SK-N-DZ (cell line): ENCODE measurements at regions not wholly inside any gene's neighbourhood (a gene's known extent, or its start where the extent isn't known, plus 50 kb on each side); places are given as distances from the start of the nearest gene placed in this dataset.

Experiments used
- DNase-seq: peaks from one replicate; pipeline ENCODE4 v3.0.0-alpha.2; 2015; ENCODE audit warnings: low spot score

DNA sequence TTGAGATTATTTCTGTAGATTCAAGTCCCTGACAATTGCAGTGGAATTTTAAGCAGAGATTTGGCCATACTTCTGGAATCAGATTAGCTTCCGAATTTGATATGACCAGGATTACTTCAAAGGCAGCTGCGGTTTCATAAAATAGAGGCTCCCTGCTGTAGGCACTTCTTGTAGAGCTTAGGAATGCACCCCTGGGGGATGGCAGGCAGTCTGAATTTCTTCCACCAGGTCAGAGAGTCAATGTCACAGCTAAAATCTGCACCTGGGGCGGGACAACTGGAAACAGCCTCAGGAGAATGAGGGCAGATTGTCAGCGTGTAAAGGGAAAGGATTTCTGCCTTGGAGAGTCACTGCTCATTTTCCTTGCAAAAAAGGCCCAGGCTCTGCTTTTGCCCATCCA is 182.6 kb downstream of the ARRDC4 start:
- no peak for DNase-seq

DNA sequence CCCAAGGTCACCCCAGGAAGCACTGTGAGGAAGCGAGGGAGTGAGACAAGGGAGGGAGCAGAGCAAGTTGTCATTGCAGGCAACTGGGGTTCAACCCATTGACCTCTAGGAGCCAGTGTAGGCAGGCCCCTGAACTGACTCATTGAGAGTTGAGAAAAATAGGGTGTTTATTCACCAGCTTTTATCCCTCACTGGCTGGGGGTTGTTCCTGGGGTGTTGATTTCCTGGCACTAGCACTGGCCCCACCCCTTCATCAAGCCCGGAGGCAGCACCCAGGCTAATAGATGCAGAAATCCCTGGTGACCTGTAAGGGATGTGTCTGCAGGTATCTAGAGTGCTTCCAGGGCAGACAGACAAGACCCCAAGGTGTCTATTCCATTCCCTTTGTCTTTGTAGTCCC is 183.9 kb downstream of the ARRDC4 start:
- no peak for DNase-seq

DNA sequence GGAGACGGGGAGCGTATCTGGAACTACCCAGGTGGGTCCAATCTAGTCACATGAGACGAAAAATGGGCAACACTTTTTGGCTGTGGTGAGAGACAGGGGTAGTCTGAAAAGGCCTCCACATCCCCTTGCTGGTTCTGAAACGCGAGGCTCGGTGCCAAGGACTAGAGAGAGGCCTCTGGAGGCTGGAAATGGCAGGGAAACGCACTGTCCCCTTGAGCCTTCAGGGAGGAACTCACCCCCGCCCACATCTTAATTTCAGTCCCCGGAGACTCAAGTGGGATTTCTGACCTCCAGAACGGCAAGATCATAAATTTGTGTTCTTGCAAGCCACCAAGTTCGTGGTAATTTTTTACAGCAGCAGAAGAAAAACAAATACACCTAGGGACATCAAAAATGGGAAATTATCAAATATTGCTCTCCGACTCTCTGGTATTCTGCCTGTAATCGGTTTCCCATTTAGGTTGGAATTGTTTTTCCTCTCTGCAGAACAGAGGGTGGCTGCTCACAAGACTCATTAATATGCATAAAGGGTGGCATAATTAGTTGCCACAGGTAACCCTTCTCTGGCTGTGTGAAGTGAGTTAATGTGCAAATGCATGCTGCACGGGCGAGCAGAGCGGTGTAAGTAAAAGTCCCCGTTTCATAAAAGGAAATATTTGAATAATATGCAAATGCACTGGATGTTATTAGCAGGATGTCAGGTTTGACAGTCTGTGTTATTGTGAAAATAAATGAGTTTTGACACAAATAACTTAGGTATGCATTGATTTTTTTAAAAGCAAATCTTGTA is 185.7 kb downstream of the ARRDC4 start:
- no peak for DNase-seq

- DNase-seq = no peak
Measured at GRCh38 chr15:98147415-98147814, 186.9 kb downstream of the ARRDC4 start.

DNA sequence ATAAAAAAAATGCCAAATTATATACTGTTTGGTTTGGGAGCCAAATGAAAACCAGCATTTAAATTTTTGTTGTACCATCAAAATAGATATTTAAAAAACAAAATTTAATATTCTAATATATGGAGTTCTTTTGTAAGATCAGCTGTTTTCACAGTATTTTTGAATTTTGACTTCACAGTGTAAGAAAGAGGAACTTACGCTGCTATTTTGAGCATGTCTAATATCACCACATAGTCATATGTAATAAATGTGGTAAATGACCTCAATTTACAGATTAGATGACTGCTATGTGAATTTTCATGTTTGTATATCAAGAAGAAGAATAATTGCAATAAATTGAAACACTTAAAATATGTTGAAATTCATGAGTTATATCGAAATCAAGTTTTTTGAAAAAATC is 189.6 kb downstream of the ARRDC4 start:
- no peak for DNase-seq

DNA sequence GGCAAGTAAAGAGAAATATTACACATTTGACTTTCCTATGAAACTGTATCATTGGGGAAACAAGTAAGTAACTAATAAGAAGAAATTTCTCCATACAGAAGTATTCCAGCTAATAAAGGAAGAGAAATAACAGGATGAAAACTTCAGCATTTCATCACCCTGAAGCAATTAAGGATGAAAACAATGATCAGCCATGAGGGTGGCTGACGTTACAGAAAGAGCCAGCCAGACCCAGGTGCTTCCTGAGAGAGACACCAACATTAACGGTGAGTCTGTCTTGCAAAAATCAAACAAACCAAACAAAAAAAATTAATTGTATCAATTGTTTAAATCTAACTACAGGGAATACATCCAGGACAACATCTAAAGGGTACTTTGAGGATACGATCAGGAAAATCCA is 190.0 kb downstream of the ARRDC4 start:
- no peak for DNase-seq

DNA sequence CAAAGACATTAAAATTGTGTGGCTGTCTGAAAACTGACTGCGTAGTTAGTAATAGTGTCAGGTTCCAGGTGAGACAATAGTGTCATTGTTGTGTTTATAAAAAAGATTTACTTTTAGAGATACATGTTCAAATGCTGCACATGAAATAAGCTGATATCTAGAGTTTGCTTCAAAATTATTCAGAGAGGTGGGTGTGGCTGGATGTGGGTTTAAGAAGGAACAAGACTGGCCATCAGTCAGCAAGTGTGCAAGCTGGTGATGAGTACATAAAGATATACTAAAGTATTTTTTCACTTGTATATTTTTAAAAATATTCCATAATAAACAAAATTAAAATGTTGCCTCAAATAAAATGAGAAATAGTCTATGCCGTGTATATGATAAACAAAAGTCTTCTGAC is 190.6 kb downstream of the ARRDC4 start:
- no peak for DNase-seq

DNA sequence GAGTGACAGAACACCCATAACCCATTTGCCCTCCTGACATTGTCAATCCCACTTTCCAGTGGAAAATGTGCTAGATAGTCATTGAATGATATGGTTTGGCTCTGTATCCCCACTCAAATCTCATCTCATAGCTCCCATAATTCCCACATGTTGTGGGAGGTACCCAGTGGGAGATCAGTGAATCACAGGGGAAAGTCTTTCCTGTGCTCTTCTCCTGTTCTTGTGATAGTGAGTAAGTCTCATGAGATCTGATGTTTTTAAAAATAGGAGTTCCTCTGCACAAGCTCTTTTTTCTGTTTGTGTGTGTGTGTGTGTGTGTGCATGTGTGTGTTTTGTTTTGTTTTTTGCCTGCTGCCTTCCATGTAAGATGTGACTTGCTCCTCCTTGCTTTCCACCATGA is 191.7 kb downstream of the ARRDC4 start:
- no peak for DNase-seq

GRCh38 chr15:98154863-98155262 is 194.4 kb downstream of the ARRDC4 start:
- no peak for DNase-seq

- no peak for DNase-seq
Measured at GRCh38 chr15:98155356-98155755, 194.9 kb downstream of the ARRDC4 start.

DNA sequence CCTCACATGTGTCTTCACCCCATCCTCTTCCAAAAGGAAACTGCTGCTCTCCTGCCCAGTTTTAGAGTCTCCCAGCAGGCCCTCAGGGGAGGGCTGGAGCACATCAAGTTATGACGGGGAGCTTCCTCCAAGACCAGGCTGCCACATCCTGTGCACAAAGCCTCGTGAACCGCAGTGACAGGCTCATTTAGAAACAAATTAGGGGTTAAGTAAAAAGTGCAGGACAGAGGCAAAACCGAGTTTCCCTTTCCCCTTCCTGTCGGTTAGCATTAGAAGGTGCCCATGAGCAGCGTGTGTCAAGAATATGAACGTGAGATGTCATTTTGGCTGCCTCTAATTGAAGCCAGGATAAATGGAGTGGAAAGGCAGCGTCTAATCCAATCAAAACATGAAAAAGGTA is 199.7 kb downstream of the ARRDC4 start:
- DNase-seq = no peak

DNA sequence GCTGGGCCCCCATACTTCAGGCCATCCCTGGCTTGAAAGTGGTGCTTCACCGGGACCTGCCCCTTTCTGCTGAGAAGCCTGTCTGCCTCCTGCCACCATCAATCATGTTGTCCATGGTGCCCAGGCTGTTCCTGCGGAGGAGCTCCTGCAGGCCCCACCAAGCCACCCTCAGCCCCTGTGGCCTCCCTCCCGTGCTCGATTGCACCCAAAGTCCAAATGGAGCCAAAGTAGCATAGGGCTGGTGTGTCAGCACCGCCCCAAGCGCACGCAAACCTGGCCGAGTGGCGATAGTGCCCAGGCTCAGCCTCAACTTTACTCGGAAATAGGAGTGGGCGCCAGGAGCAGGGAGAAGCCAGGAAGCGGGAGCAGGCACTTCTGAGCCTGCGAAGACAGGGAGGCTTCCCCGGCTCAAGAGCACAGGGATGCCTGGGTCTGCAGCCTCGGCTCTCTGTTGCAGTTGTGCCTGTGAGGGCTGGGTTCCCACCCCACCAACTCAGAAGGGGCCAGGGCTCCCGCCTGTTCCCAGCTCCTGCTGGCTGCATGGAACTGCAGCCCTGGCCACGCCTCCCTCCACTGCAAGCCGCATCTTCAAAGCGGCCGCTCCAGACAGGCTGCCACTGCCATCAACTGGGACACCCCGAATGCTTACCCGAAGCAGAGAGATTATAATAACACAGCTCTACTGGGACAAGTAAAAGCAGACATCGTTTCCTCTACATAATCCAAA is 203.0 kb downstream of the ARRDC4 start:
- no peak for DNase-seq

- no peak for DNase-seq
Measured at GRCh38 chr15:98164571-98164970, 204.1 kb downstream of the ARRDC4 start.

GRCh38 chr15:98164986-98165385 is 204.5 kb downstream of the ARRDC4 start:
- no peak for DNase-seq

DNA sequence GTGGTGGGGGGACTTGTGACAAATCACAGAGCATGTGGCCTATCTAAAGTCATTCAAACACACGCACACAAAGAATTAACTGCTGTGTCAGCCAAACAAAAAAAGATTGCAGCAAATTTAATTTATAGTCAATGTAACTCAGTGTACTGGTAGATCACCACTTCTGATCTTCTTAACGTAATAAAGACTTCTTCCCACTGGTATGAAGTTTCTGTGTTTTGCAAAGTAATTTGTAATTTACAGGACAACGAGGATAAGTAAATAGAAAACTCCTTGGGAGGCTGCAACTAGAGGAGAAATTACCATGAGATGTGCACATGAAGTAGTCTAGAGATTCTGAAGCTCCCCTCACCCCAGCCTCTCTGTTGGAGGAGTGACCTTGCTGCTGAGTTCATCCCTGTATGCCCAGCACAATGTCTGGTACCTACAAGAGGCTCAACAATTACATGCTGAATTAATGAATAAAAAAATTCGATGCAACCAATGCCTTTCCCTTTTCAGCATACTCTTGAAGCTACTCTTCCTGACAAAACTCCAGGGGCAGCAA is 207.3 kb downstream of the ARRDC4 start:
- no peak for DNase-seq

- no peak for DNase-seq
Measured at GRCh38 chr15:98169551-98169950, 209.0 kb downstream of the ARRDC4 start.

- no peak for DNase-seq
Measured at GRCh38 chr15:98174286-98174685, 213.8 kb downstream of the ARRDC4 start.

DNA sequence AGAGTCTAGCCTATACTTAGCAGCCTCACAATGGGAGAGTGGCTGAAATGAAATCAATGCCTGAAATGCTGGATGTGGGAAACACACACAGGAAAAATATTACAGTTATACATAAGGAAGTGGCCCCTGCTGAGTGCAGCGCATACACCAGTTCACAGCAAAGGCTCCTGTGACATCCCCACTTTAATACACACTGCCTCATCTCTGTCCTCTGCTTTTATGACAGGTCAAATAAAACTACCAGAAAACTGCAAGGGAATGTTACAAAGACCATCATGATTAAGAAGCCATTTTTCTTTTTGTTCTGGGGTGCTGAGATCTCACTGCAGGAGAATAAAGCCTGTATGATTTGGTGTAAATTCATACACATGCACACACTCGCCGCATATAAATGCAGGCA is 214.3 kb downstream of the ARRDC4 start:
- DNase-seq = no peak

DNA sequence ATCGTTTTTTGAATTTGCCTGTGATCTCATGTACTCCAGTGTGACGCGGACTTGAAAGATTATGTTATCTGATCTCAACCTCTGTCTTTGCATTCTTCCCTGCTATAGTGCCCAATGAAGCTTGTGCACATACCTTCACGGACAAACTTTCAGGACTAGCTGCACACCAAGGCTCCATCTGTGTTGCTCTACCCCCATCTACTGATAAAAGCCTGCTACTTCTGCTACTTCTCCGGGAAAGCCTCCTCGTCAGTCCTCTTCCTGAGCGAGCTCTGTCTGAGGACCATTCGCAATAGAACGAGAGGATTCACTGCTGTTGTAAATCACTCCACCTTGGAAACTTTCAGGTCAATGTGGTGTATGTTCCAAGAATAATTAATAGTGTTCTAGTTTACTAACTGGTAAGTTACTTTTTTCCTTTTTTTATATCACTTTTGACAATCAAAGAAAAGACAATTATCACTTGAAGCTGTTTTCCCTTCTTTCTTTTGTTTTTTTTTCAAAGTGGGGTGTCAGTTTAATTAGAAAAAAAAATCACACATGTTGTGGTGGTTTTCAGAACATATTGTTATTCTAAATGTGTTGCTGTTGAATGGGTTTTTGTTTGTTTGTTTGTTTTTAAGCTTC is 217.6 kb downstream of the ARRDC4 start:
- peak; percentile 33 for DNase-seq

GRCh38 chr15:98178861-98179260 is 218.4 kb downstream of the ARRDC4 start:
- DNase-seq = no peak

DNA sequence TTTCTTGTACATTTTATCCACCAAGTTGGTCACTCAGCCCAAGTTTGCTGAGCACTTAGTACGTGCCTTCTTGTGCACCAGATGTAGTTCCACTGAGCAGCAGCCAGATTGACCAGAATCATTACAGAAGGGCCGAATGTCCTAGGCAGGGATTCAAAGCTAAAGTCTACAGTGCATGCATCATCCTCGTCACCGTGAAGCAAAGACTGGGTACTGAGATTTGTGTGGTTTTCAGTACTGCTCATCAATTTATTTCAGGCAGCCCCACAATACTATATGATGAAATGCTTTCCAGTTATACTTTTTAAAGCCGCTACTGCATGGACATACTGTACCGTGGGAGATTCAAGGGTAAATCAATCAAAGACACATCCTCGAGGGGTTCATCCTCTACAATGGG is 227.0 kb downstream of the ARRDC4 start:
- no peak for DNase-seq

GRCh38 chr15:98190914-98191313 is 230.4 kb downstream of the ARRDC4 start:
- no peak for DNase-seq

- DNase-seq = no peak
Measured at GRCh38 chr15:98195796-98196195, 235.3 kb downstream of the ARRDC4 start.
